ENCODE measurements at regions not wholly inside any gene's neighbourhood (a gene's known extent, or its start where the extent isn't known, plus 50 kb on each side); places are given as distances from the start of the nearest gene placed in this dataset.

- H3K9me3 Mint-ChIP-seq = peaks cover 0 to 4% of the 10 kb centered on the region in 2 donors
- no peaks in the 10 kb centered on the region for H3K4me1 Mint-ChIP-seq (ENCODE audit: low read depth in 2 of 2)
- H3K27ac Mint-ChIP-seq = no peak overlapping the region
- H3K36me3 Mint-ChIP-seq (ENCODE audit: insufficient read depth) = no peaks in the 10 kb centered on the region
- no peaks in the 10 kb centered on the region for H3K27me3 Mint-ChIP-seq
- no peak for ATAC-seq (replicated peaks)
- no peak overlapping the region for H3K4me3 Mint-ChIP-seq
- DNase-seq = no peak
These were observed 205.5 kb downstream of the PTBP2 start for GRCh38 chr1:96927125-96927524.

GRCh38 chr1:96931136-96931535, 209.6 kb downstream of the PTBP2 start:
- no peak overlapping the region for H3K27ac Mint-ChIP-seq
- H3K4me1 Mint-ChIP-seq (ENCODE audit: low read depth in 2 of 2) = no peaks in the 10 kb centered on the region
- H3K9me3 Mint-ChIP-seq = no peaks in the 10 kb centered on the region
- no peak overlapping the region for H3K4me3 Mint-ChIP-seq
- ATAC-seq (replicated peaks) (no peak), DNase-seq (no peak)
- H3K36me3 Mint-ChIP-seq (ENCODE audit: insufficient read depth) = no peaks in the 10 kb centered on the region
- no peaks in the 10 kb centered on the region for H3K27me3 Mint-ChIP-seq

GRCh38 chr1:96934282-96934681, 212.7 kb downstream of the PTBP2 start:
- DNase-seq (no peak), ATAC-seq (replicated peaks) (no peak)
- Mint-ChIP-seq H3K27me3 (no peaks in the 10 kb centered on the region), H3K36me3 (ENCODE audit: insufficient read depth) (no peaks in the 10 kb centered on the region), H3K27ac (no peak overlapping the region), H3K9me3 (no peaks in the 10 kb centered on the region), H3K4me3 (no peak overlapping the region), H3K4me1 (ENCODE audit: low read depth in 2 of 2) (no peaks in the 10 kb centered on the region)

GRCh38 chr1:96944432-96945092, 223.0 kb downstream of the PTBP2 start:
- H3K27me3 Mint-ChIP-seq = peaks cover 0 to 11% of the 10 kb centered on the region in 2 donors
- no peak for ATAC-seq (replicated peaks)
- no peak overlapping the region for H3K4me3 Mint-ChIP-seq

GRCh38 chr1:96945509-96946084, 224.0 kb downstream of the PTBP2 start:
- no peak for DNase-seq
- no peaks in the 10 kb centered on the region for H3K4me1 Mint-ChIP-seq (ENCODE audit: low read depth in 2 of 2)
- ATAC-seq (replicated peaks) = no peak
- no peaks in the 10 kb centered on the region for H3K9me3 Mint-ChIP-seq
- H3K4me3 Mint-ChIP-seq = no peak overlapping the region
- no peak overlapping the region for H3K27ac Mint-ChIP-seq
- no peaks in the 10 kb centered on the region for H3K36me3 Mint-ChIP-seq (ENCODE audit: insufficient read depth)
- H3K27me3 Mint-ChIP-seq = peaks cover 0 to 20% of the 10 kb centered on the region in 2 donors

More at GRCh38 chr1:96944432-96945092, 223.0 kb downstream of the PTBP2 start:
- DNase-seq = no peak
- Mint-ChIP-seq H3K9me3 (no peaks in the 10 kb centered on the region), H3K4me1 (ENCODE audit: low read depth in 2 of 2) (no peaks in the 10 kb centered on the region), H3K27ac (no peak overlapping the region), H3K36me3 (ENCODE audit: insufficient read depth) (no peaks in the 10 kb centered on the region)

GRCh38 chr1:96955307-96956012, 233.9 kb downstream of the PTBP2 start:
- DNase-seq = no peak
- no peak overlapping the region for H3K4me3 Mint-ChIP-seq
- H3K9me3 Mint-ChIP-seq = no peaks in the 10 kb centered on the region
- H3K27ac Mint-ChIP-seq = no peak overlapping the region
- ATAC-seq (replicated peaks) = no peak
- peaks cover 9 to 18% of the 10 kb centered on the region in 2 donors for H3K27me3 Mint-ChIP-seq
- no peaks in the 10 kb centered on the region for H3K4me1 Mint-ChIP-seq (ENCODE audit: low read depth in 2 of 2)
- no peaks in the 10 kb centered on the region for H3K36me3 Mint-ChIP-seq (ENCODE audit: insufficient read depth)

GRCh38 chr1:96962216-96962615, 240.6 kb downstream of the PTBP2 start:
- ATAC-seq (replicated peaks) (no peak), DNase-seq (no peak)
- H3K9me3 Mint-ChIP-seq = no peaks in the 10 kb centered on the region
- H3K27me3 Mint-ChIP-seq = peaks cover 21 to 26% of the 10 kb centered on the region in 2 donors
- no peak overlapping the region for H3K4me3 Mint-ChIP-seq
- H3K36me3 Mint-ChIP-seq (ENCODE audit: insufficient read depth) = no peaks in the 10 kb centered on the region
- H3K4me1 Mint-ChIP-seq (ENCODE audit: low read depth in 2 of 2) = no peaks in the 10 kb centered on the region
- H3K27ac Mint-ChIP-seq = no peak overlapping the region

- H3K4me3 Mint-ChIP-seq = no peak overlapping the region
- H3K27ac Mint-ChIP-seq = no peak overlapping the region
- H3K9me3 Mint-ChIP-seq = no peaks in the 10 kb centered on the region
- no peak for DNase-seq
- H3K4me1 Mint-ChIP-seq (ENCODE audit: low read depth in 2 of 2) = no peaks in the 10 kb centered on the region
- H3K27me3 Mint-ChIP-seq = peaks cover 25 to 26% of the 10 kb centered on the region in 2 donors
- ATAC-seq (replicated peaks) = no peak
- no peaks in the 10 kb centered on the region for H3K36me3 Mint-ChIP-seq (ENCODE audit: insufficient read depth)
These were observed 241.2 kb downstream of the PTBP2 start for GRCh38 chr1:96962751-96963211.

GRCh38 chr1:96964761-96965160, 243.2 kb downstream of the PTBP2 start:
- Mint-ChIP-seq H3K36me3 (ENCODE audit: insufficient read depth) (no peaks in the 10 kb centered on the region), H3K27ac (no peak overlapping the region), H3K4me3 (no peak overlapping the region), H3K9me3 (no peaks in the 10 kb centered on the region), H3K27me3 (peaks cover 29 to 42% of the 10 kb centered on the region in 2 donors), H3K4me1 (ENCODE audit: low read depth in 2 of 2) (no peaks in the 10 kb centered on the region)
- no peak for ATAC-seq (replicated peaks)
- no peak for DNase-seq

GRCh38 chr1:96966536-96967138, 245.1 kb downstream of the PTBP2 start:
- no peaks in the 10 kb centered on the region for H3K4me1 Mint-ChIP-seq (ENCODE audit: low read depth in 2 of 2)
- DNase-seq (peak; percentile 63 to 73 (median 69)), ATAC-seq (replicated peaks) (peak; percentile 74)
- H3K4me3 Mint-ChIP-seq = no peak overlapping the region
- H3K36me3 Mint-ChIP-seq (ENCODE audit: insufficient read depth) = no peaks in the 10 kb centered on the region
- no peak overlapping the region for H3K27ac Mint-ChIP-seq
- H3K9me3 Mint-ChIP-seq = no peaks in the 10 kb centered on the region
- peaks cover 35 to 57% of the 10 kb centered on the region in 2 donors for H3K27me3 Mint-ChIP-seq

GRCh38 chr1:96967311-96967710, 245.7 kb downstream of the PTBP2 start:
- Mint-ChIP-seq H3K27ac (no peak overlapping the region), H3K4me1 (ENCODE audit: low read depth in 2 of 2) (no peaks in the 10 kb centered on the region), H3K4me3 (no peak overlapping the region), H3K27me3 (peaks cover 28 to 56% of the 10 kb centered on the region in 2 donors), H3K9me3 (no peaks in the 10 kb centered on the region), H3K36me3 (ENCODE audit: insufficient read depth) (no peaks in the 10 kb centered on the region)
- ATAC-seq (replicated peaks) (no peak), DNase-seq (no peak)

- DNase-seq (no peak), ATAC-seq (replicated peaks) (no peak)
- Mint-ChIP-seq H3K36me3 (ENCODE audit: insufficient read depth) (no peaks in the 10 kb centered on the region), H3K9me3 (no peaks in the 10 kb centered on the region), H3K27me3 (peaks cover 34 to 54% of the 10 kb centered on the region in 2 donors), H3K27ac (no peak overlapping the region), H3K4me1 (ENCODE audit: low read depth in 2 of 2) (no peaks in the 10 kb centered on the region), H3K4me3 (no peak overlapping the region)
These were observed 247.0 kb downstream of the PTBP2 start for GRCh38 chr1:96968541-96968940.

GRCh38 chr1:96968983-96969382, 247.4 kb downstream of the PTBP2 start:
- H3K4me1 Mint-ChIP-seq (ENCODE audit: low read depth in 2 of 2) = no peaks in the 10 kb centered on the region
- H3K27ac Mint-ChIP-seq = no peak overlapping the region
- DNase-seq (no peak), ATAC-seq (replicated peaks) (no peak)
- no peak overlapping the region for H3K4me3 Mint-ChIP-seq
- H3K9me3 Mint-ChIP-seq = no peaks in the 10 kb centered on the region
- peaks cover 38 to 59% of the 10 kb centered on the region in 2 donors for H3K27me3 Mint-ChIP-seq
- H3K36me3 Mint-ChIP-seq (ENCODE audit: insufficient read depth) = no peaks in the 10 kb centered on the region
